Hepatocyte (in vitro differentiated cells): ENCODE measurements at regions not wholly inside any gene's neighbourhood (a gene's known extent, or its start where the extent isn't known, plus 50 kb on each side); places are given as distances from the start of the nearest gene placed in this dataset.

Experiments used
- DNase-seq: peaks from one replicate; pipeline ENCODE4 v3.0.0-alpha.2; 2016; ENCODE audit warnings: low spot score
- H2AFZ ChIP-seq: fragments of 200-600 bp; sonication (generic); 2 replicates; pipeline ENCODE4 v1.6.0; 2016; ENCODE audit warnings: antibody characterized with exemption, mild to moderate bottlenecking
- H3K27ac ChIP-seq: fragments of 200-600 bp; sonication (generic); 2 replicates; pipeline ENCODE4 v1.5.1; 2016; ENCODE audit warnings: mild to moderate bottlenecking
- H3K27me3 ChIP-seq: fragments of 200-600 bp; sonication (generic); 2 replicates; pipeline ENCODE4 v1.6.1; 2016
- H3K36me3 ChIP-seq: fragments of 200-600 bp; sonication (generic); replicated peaks from 2 replicates; pipeline ENCODE4 v1.5.1; 2016; ENCODE audit warnings: low read depth; ENCODE audit not compliant: insufficient read depth
- H3K4me1 ChIP-seq: fragments of 200-600 bp; sonication (generic); 2 replicates; pipeline ENCODE4 v1.5.1; 2016; ENCODE audit warnings: mild to moderate bottlenecking, moderate library complexity; ENCODE audit not compliant: insufficient read depth
- H3K4me2 ChIP-seq: fragments of 200-600 bp; sonication (generic); 2 replicates; pipeline ENCODE4 v1.6.0; 2016
- H3K4me3 ChIP-seq: fragments of 200-600 bp; sonication (generic); 2 replicates; pipeline ENCODE4 v1.5.1; 2016; ENCODE audit warnings: mild to moderate bottlenecking
- H3K79me2 ChIP-seq: fragments of 200-600 bp; sonication (generic); 2 replicates; pipeline ENCODE4 v1.6.0; 2017; ENCODE audit warnings: mild to moderate bottlenecking
- H3K9me2 ChIP-seq: fragments of 200-600 bp; sonication (generic); replicated peaks from 2 replicates; pipeline ENCODE4 v1.6.0; 2017; ENCODE audit warnings: mild to moderate bottlenecking; ENCODE audit not compliant: insufficient read depth
- H3K9me3 ChIP-seq: fragments of 200-600 bp; sonication (generic); 2 replicates; pipeline ENCODE4 v1.5.1; 2016; ENCODE audit warnings: low read depth, mild to moderate bottlenecking
- H4K20me1 ChIP-seq: fragments of 200-600 bp; sonication (generic); 2 replicates; pipeline ENCODE4 v1.6.0; 2016; ENCODE audit warnings: mild to moderate bottlenecking; ENCODE audit not compliant: insufficient read depth, poor library complexity, severe bottlenecking
- CTCF ChIP-seq: fragments of 200-600 bp; sonication (generic); IDR thresholded peaks from 2 replicates; pipeline ENCODE4 v1.5.1; 2016; ENCODE audit warnings: antibody characterized with exemption, mild to moderate bottlenecking; ENCODE audit not compliant: poor library complexity
- EZH2 ChIP-seq: fragments of 200-600 bp; sonication (generic); IDR thresholded peaks from 2 replicates; pipeline ENCODE4 v1.6.1; 2016; ENCODE audit warnings: antibody characterized with exemption, mild to moderate bottlenecking, borderline replicate concordance
- EZH2phosphoT487 ChIP-seq: fragments of 200-600 bp; sonication (generic); IDR thresholded peaks from one replicate; pipeline ENCODE4 v1.6.1; 2018; ENCODE audit warnings: antibody characterized with exemption, mild to moderate bottlenecking, low read depth, moderate library complexity; ENCODE audit not compliant: unreplicated experiment, severe bottlenecking
- WGBS: methylation state at CpG from one replicate; pipeline ENCODE4 v1.1.6; 2016; ENCODE audit warnings: low lambda C conversion rate; ENCODE audit errors: missing lambda C conversion rate; 5-methylcytosine and 5-hydroxymethylcytosine counted together

- Histone ChIP-seq H3K9me3 (no peaks in the 10 kb centered on the region), H3K36me3 (no peaks in the 10 kb centered on the region), H3K27me3 (no peaks in the 10 kb centered on the region), H3K4me2 (no peak overlapping the region), H3K27ac (no peak overlapping the region), H2AFZ (no peak overlapping the region), H3K9me2 (no peaks in the 10 kb centered on the region), H4K20me1 (no peaks in the 10 kb centered on the region), H3K4me3 (no peak overlapping the region), H3K4me1 (peaks cover 4% of the 10 kb centered on the region), H3K79me2 (no peaks in the 10 kb centered on the region)
- DNase-seq = no peak
- 57% methylated on average over 12 of the region's 12 CpGs for WGBS
- TF ChIP-seq EZH2 (no peak), CTCF (no peak), EZH2phosphoT487 (no peak)
Observed at GRCh38 chr11:45392591-45393091, 106.5 kb upstream of the SYT13 start.

GRCh38 chr11:45392154-45392553, 106.0 kb upstream of the SYT13 start:
- Histone ChIP-seq H3K9me2 (no peaks in the 10 kb centered on the region), H3K4me2 (no peak overlapping the region), H3K4me3 (no peak overlapping the region), H3K27me3 (no peaks in the 10 kb centered on the region), H3K9me3 (no peaks in the 10 kb centered on the region), H4K20me1 (no peaks in the 10 kb centered on the region), H3K27ac (no peak overlapping the region), H2AFZ (no peak overlapping the region), H3K36me3 (no peaks in the 10 kb centered on the region), H3K4me1 (peaks cover 4% of the 10 kb centered on the region), H3K79me2 (no peaks in the 10 kb centered on the region)
- 64% methylated on average over 8 of the region's 8 CpGs for WGBS
- DNase-seq = no peak
- TF ChIP-seq CTCF = no peak
- no peak for TF ChIP-seq EZH2phosphoT487
- no peak for TF ChIP-seq EZH2

- Histone ChIP-seq H3K36me3 (no peaks in the 10 kb centered on the region), H3K79me2 (no peaks in the 10 kb centered on the region), H3K4me2 (no peak overlapping the region), H3K4me3 (no peak overlapping the region), H3K4me1 (peaks cover 4% of the 10 kb centered on the region), H2AFZ (no peak overlapping the region), H3K27me3 (no peaks in the 10 kb centered on the region), H3K9me3 (no peaks in the 10 kb centered on the region), H4K20me1 (no peaks in the 10 kb centered on the region), H3K27ac (no peak overlapping the region), H3K9me2 (no peaks in the 10 kb centered on the region)
- 49% methylated on average over 9 of the region's 9 CpGs for WGBS
- TF ChIP-seq EZH2 = no peak
- TF ChIP-seq CTCF = no peak
- no peak for TF ChIP-seq EZH2phosphoT487
- no peak for DNase-seq
Observed at GRCh38 chr11:45391168-45391850, 105.2 kb upstream of the SYT13 start.
